Neural cell (in vitro differentiated cells): ENCODE measurements at regions not wholly inside any gene's neighbourhood (a gene's known extent, or its start where the extent isn't known, plus 50 kb on each side); places are given as distances from the start of the nearest gene placed in this dataset.

ENCODE experiments used
- EP300 ChIP-seq: fragments of 450-650 bp; conservative IDR thresholded peaks from 2 replicates; pipeline ENCODE4 v1.6.1; 2014; ENCODE audit warnings: antibody characterized with exemption, mild to moderate bottlenecking, moderate library complexity; ENCODE audit not compliant: poor library complexity, severe bottlenecking
- EZH2 ChIP-seq: fragments of 200-600, 300-800 bp; shearing (Covaris generic), sonication (generic); IDR thresholded peaks from 2 replicates; pipeline ENCODE4 v1.6.1; 2014; ENCODE audit warnings: antibody characterized with exemption, low read length, borderline replicate concordance, mild to moderate bottlenecking; ENCODE audit not compliant: insufficient read depth, poor library complexity, severe bottlenecking
- MXI1 ChIP-seq: fragments of 450-650 bp; conservative IDR thresholded peaks from 2 replicates; pipeline ENCODE4 v1.6.1; 2014; ENCODE audit warnings: antibody characterized with exemption, mild to moderate bottlenecking; ENCODE audit not compliant: poor library complexity, severe bottlenecking
- POLR2AphosphoS5 ChIP-seq: IDR thresholded peaks from 2 replicates; pipeline ENCODE4 v1.6.1; 2012
- RAD21 ChIP-seq: fragments of 450-650 bp; conservative IDR thresholded peaks from 2 replicates; pipeline ENCODE4 v1.6.1; 2014; ENCODE audit warnings: antibody characterized with exemption, mild to moderate bottlenecking, moderate library complexity
- REST ChIP-seq: IDR thresholded peaks from 2 replicates; pipeline ENCODE4 v1.6.1; 2012; ENCODE audit warnings: borderline replicate concordance
- SMC3 ChIP-seq: fragments of 450-650 bp; conservative IDR thresholded peaks from 2 replicates; pipeline ENCODE4 v1.6.1; 2014; ENCODE audit warnings: antibody characterized with exemption, mild to moderate bottlenecking, moderate library complexity; ENCODE audit not compliant: poor library complexity
- TAF1 ChIP-seq: IDR thresholded peaks from 2 replicates; pipeline ENCODE4 v1.6.1; 2012; ENCODE audit warnings: low read depth
- TF ChIP-seq, protein P1 (sequence below): fragments of 450-650 bp; IDR thresholded peaks from 2 replicates; pipeline ENCODE4 v1.5.1; 2014; ENCODE audit warnings: antibody characterized with exemption, mild to moderate bottlenecking, moderate library complexity; ENCODE audit not compliant: poor library complexity, severe bottlenecking

DNA sequence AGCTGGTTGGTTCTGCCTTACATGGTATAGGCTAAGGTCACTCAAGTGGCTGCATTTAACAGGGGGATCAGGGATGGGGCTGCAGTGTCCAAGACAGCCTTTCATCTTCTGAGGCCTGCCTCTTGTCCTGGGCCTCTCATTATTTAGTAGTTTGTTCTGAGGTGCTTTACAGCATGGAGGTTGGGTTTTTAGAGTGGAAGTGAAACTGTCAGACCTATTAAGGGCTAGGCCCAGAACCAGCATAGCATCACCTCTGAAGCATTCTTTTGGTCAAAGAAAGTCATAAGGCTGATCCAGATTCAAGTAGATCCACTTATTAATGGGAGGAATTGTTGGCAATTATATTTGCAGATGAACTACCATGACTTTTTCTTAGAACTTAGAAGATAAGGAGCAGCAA, 146.0 kb upstream of the NMUR2 start:
- TF ChIP-seq, protein P1, sequence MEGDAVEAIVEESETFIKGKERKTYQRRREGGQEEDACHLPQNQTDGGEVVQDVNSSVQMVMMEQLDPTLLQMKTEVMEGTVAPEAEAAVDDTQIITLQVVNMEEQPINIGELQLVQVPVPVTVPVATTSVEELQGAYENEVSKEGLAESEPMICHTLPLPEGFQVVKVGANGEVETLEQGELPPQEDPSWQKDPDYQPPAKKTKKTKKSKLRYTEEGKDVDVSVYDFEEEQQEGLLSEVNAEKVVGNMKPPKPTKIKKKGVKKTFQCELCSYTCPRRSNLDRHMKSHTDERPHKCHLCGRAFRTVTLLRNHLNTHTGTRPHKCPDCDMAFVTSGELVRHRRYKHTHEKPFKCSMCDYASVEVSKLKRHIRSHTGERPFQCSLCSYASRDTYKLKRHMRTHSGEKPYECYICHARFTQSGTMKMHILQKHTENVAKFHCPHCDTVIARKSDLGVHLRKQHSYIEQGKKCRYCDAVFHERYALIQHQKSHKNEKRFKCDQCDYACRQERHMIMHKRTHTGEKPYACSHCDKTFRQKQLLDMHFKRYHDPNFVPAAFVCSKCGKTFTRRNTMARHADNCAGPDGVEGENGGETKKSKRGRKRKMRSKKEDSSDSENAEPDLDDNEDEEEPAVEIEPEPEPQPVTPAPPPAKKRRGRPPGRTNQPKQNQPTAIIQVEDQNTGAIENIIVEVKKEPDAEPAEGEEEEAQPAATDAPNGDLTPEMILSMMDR, result no peak
- TF ChIP-seq EZH2, result no peak
- TF ChIP-seq SMC3, result no peak
- TF ChIP-seq POLR2AphosphoS5, result no peak
- TF ChIP-seq REST, result no peak
- no peak for TF ChIP-seq RAD21
- no peak for TF ChIP-seq EP300
- TF ChIP-seq TAF1, result no peak
- TF ChIP-seq MXI1, result no peak
